Endodermal cell (in vitro differentiated cells): ENCODE measurements at regions not wholly inside any gene's neighbourhood (a gene's known extent, or its start where the extent isn't known, plus 50 kb on each side); places are given as distances from the start of the nearest gene placed in this dataset.

ENCODE experiments used
- DNase-seq: peaks from one replicate; pipeline ENCODE4 v3.0.0-alpha.2; 2017
- H3K27ac ChIP-seq: 2 replicates; pipeline ENCODE4 v1.5.1; 2013; ENCODE audit warnings: mild to moderate bottlenecking, low read depth, low read length, moderate library complexity
- H3K27me3 ChIP-seq: 2 replicates; pipeline ENCODE4 v1.6.1; 2013; ENCODE audit warnings: mild to moderate bottlenecking, low read length, moderate library complexity; ENCODE audit not compliant: insufficient read depth, control insufficient read depth, poor library complexity, severe bottlenecking
- H3K36me3 ChIP-seq: 2 replicates; pipeline ENCODE4 v1.7.0; 2013; ENCODE audit warnings: mild to moderate bottlenecking, low read length, moderate library complexity; ENCODE audit not compliant: control insufficient read depth, insufficient read depth
- H3K4me1 ChIP-seq: one replicate; pipeline ENCODE4 v1.7.0; 2013; ENCODE audit warnings: low read length; ENCODE audit not compliant: control insufficient read depth, insufficient read depth
- H3K4me3 ChIP-seq: 2 replicates; pipeline ENCODE4 v1.5.1; 2013; ENCODE audit warnings: mild to moderate bottlenecking, low read length, moderate library complexity
- H3K9ac ChIP-seq: 2 replicates; pipeline ENCODE4 v1.6.1; 2013; ENCODE audit warnings: mild to moderate bottlenecking, low read length, moderate library complexity; ENCODE audit not compliant: poor library complexity, severe bottlenecking; ENCODE audit errors: extremely low read depth
- H3K9me3 ChIP-seq: 2 replicates; pipeline ENCODE4 v1.6.1; 2013; ENCODE audit warnings: mild to moderate bottlenecking, low read length, moderate library complexity; ENCODE audit not compliant: control insufficient read depth
- H3K27ac Mint-ChIP-seq: 2 replicates; pipeline ENCODE4 v1.8.0; 2020; ENCODE audit warnings: mixed read lengths
- H3K27me3 Mint-ChIP-seq: 2 replicates; pipeline ENCODE4 v1.8.0; 2021; ENCODE audit warnings: mild to moderate bottlenecking, mixed read lengths; ENCODE audit not compliant: insufficient read depth
- H3K36me3 Mint-ChIP-seq: 2 replicates; pipeline ENCODE4 v1.8.0; 2020; ENCODE audit warnings: low read depth, mixed read lengths
- H3K4me1 Mint-ChIP-seq: 2 replicates; pipeline ENCODE4 v1.8.0; 2020; ENCODE audit warnings: mixed read lengths
- H3K4me3 Mint-ChIP-seq: 2 replicates; pipeline ENCODE4 v1.8.0; 2020; ENCODE audit warnings: mild to moderate bottlenecking, moderate library complexity, mixed read lengths
- H3K9me3 Mint-ChIP-seq: 2 replicates; pipeline ENCODE4 v1.8.0; 2020; ENCODE audit warnings: mild to moderate bottlenecking, mixed read lengths
- CTCF ChIP-seq: fragments of 200-600 bp; sonication (generic); conservative IDR thresholded peaks from 2 replicates; pipeline ENCODE4 v1.5.0; 2021; ENCODE audit warnings: antibody characterized with exemption, mild to moderate bottlenecking
- WGBS, 2 experiments: methylation state at CpG; one replicate each; pipeline versions ENCODE4 v1.1.5 to v1.1.7; 2013; ENCODE audit warnings: missing lambda C conversion rate in 2 of 2, mixed read lengths in 1 of 2; ENCODE audit not compliant: insufficient coverage in 1 of 2, insufficient read length in 1 of 2; 5-methylcytosine and 5-hydroxymethylcytosine counted together

GRCh38 chr10:130558746-130559546 is 422.8 kb downstream of the GLRX3 start:
- Histone ChIP-seq H3K4me3 (no peak overlapping the region), H3K9me3 (no peaks in the 10 kb centered on the region), H3K4me1 (no peaks in the 10 kb centered on the region), H3K27me3 (no peaks in the 10 kb centered on the region), H3K36me3 (no peaks in the 10 kb centered on the region), H3K9ac (no peak overlapping the region), H3K27ac (no peak overlapping the region)
- 90 to 93% methylated on average over 8 to 11 of the region's 11 CpGs for WGBS, 2 experiments
- H3K27me3 Mint-ChIP-seq: peaks cover 9% of the 10 kb centered on the region
- TF ChIP-seq CTCF: no peak
- H3K4me1 Mint-ChIP-seq: no peaks in the 10 kb centered on the region
- no peaks in the 10 kb centered on the region for H3K36me3 Mint-ChIP-seq
- H3K27ac Mint-ChIP-seq: no peak overlapping the region
- no peak overlapping the region for H3K4me3 Mint-ChIP-seq
- peak; percentile 11 for DNase-seq
- no peaks in the 10 kb centered on the region for H3K9me3 Mint-ChIP-seq

- WGBS, 2 experiments: 88 to 89% methylated on average over 3 to 6 of the region's 6 CpGs
- no peaks in the 10 kb centered on the region for H3K27me3 ChIP-seq
- Mint-ChIP-seq H3K9me3 (no peaks in the 10 kb centered on the region), H3K4me3 (no peak overlapping the region), H3K36me3 (no peaks in the 10 kb centered on the region), H3K4me1 (no peaks in the 10 kb centered on the region), H3K27me3 (peaks cover 9% of the 10 kb centered on the region), H3K27ac (no peak overlapping the region)
- H3K36me3 ChIP-seq: no peaks in the 10 kb centered on the region
- H3K4me1 ChIP-seq: no peaks in the 10 kb centered on the region
- H3K9me3 ChIP-seq: no peaks in the 10 kb centered on the region
- H3K9ac ChIP-seq: no peak overlapping the region
- TF ChIP-seq CTCF: no peak
- H3K27ac ChIP-seq: no peak overlapping the region
- H3K4me3 ChIP-seq: no peak overlapping the region
- no peak for DNase-seq
Observed at GRCh38 chr10:130559547-130559880, 423.3 kb downstream of the GLRX3 start.

GRCh38 chr10:130560116-130560515 is 423.9 kb downstream of the GLRX3 start:
- Histone ChIP-seq H3K27me3 (no peaks in the 10 kb centered on the region), H3K36me3 (no peaks in the 10 kb centered on the region), H3K9me3 (no peaks in the 10 kb centered on the region), H3K9ac (no peak overlapping the region), H3K27ac (no peak overlapping the region), H3K4me1 (no peaks in the 10 kb centered on the region), H3K4me3 (no peak overlapping the region)
- Mint-ChIP-seq H3K27me3 (peaks cover 9% of the 10 kb centered on the region), H3K9me3 (no peaks in the 10 kb centered on the region), H3K4me1 (no peaks in the 10 kb centered on the region), H3K36me3 (no peaks in the 10 kb centered on the region), H3K4me3 (no peak overlapping the region), H3K27ac (no peak overlapping the region)
- peak; percentile 39 for TF ChIP-seq CTCF
- DNase-seq: no peak
- 88 to 89% methylated on average over 7 to 12 of the region's 12 CpGs for WGBS, 2 experiments
